A549 (cell line): ENCODE measurements at regions not wholly inside any gene's neighbourhood (a gene's known extent, or its start where the extent isn't known, plus 50 kb on each side); places are given as distances from the start of the nearest gene placed in this dataset.

ENCODE experiments used
- CHD2 ChIP-seq: fragments of 150-350 bp; IDR thresholded peaks from 2 replicates; pipeline ENCODE4 v1.6.1; 2014; ENCODE audit warnings: low read length; ENCODE audit not compliant: partially characterized antibody
- EP300 ChIP-seq, 2 experiments: fragments of >200 bp; sonication (Bioruptor Twin); formaldehyde crosslinking; IDR thresholded peaks; 2 replicates in 1 of 2; 3 replicates in 1 of 2; pipeline ENCODE4 v1.6.1; 2016 to 2017
- HOXB13 ChIP-seq: fragments of 250-450 bp; sonication (Bioruptor Pico); IDR thresholded peaks from 2 replicates; pipeline ENCODE4 v1.5.0; 2020; ENCODE audit warnings: low read depth, mild to moderate bottlenecking, moderate library complexity
- MAX ChIP-seq: IDR thresholded peaks from 2 replicates; pipeline ENCODE4 v1.6.1; 2012
- SREBF2 ChIP-seq: fragments of 450-650 bp; IDR thresholded peaks from 2 replicates; pipeline ENCODE4 v1.6.1; 2014; ENCODE audit warnings: mild to moderate bottlenecking, moderate library complexity
- TF ChIP-seq, protein P1 (sequence below): fragments of >200 bp; sonication (Bioruptor Twin); formaldehyde crosslinking; IDR thresholded peaks from 3 replicates; pipeline ENCODE4 v1.5.1; 2016
- TF ChIP-seq, protein P2 (sequence below): fragments of 200-600 bp; sonication (generic); IDR thresholded peaks from 2 replicates; pipeline ENCODE4 v1.6.1; 2016; ENCODE audit warnings: antibody characterized with exemption, mild to moderate bottlenecking, moderate library complexity

GRCh38 chr10:78297997-78298396, 264.3 kb downstream of the RPS24 start:
- TF ChIP-seq CHD2 (no peak), EP300 (IDR thresholded peaks at IDR 0.05) (no peak), MAX (no peak), HOXB13 (no peak), SREBF2 (no peak)
- TF ChIP-seq, protein P1, sequence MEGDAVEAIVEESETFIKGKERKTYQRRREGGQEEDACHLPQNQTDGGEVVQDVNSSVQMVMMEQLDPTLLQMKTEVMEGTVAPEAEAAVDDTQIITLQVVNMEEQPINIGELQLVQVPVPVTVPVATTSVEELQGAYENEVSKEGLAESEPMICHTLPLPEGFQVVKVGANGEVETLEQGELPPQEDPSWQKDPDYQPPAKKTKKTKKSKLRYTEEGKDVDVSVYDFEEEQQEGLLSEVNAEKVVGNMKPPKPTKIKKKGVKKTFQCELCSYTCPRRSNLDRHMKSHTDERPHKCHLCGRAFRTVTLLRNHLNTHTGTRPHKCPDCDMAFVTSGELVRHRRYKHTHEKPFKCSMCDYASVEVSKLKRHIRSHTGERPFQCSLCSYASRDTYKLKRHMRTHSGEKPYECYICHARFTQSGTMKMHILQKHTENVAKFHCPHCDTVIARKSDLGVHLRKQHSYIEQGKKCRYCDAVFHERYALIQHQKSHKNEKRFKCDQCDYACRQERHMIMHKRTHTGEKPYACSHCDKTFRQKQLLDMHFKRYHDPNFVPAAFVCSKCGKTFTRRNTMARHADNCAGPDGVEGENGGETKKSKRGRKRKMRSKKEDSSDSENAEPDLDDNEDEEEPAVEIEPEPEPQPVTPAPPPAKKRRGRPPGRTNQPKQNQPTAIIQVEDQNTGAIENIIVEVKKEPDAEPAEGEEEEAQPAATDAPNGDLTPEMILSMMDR: no peak
- TF ChIP-seq, protein P2, sequence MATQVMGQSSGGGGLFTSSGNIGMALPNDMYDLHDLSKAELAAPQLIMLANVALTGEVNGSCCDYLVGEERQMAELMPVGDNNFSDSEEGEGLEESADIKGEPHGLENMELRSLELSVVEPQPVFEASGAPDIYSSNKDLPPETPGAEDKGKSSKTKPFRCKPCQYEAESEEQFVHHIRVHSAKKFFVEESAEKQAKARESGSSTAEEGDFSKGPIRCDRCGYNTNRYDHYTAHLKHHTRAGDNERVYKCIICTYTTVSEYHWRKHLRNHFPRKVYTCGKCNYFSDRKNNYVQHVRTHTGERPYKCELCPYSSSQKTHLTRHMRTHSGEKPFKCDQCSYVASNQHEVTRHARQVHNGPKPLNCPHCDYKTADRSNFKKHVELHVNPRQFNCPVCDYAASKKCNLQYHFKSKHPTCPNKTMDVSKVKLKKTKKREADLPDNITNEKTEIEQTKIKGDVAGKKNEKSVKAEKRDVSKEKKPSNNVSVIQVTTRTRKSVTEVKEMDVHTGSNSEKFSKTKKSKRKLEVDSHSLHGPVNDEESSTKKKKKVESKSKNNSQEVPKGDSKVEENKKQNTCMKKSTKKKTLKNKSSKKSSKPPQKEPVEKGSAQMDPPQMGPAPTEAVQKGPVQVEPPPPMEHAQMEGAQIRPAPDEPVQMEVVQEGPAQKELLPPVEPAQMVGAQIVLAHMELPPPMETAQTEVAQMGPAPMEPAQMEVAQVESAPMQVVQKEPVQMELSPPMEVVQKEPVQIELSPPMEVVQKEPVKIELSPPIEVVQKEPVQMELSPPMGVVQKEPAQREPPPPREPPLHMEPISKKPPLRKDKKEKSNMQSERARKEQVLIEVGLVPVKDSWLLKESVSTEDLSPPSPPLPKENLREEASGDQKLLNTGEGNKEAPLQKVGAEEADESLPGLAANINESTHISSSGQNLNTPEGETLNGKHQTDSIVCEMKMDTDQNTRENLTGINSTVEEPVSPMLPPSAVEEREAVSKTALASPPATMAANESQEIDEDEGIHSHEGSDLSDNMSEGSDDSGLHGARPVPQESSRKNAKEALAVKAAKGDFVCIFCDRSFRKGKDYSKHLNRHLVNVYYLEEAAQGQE: no peak
